ENCODE measurements at regions not wholly inside any gene's neighbourhood (a gene's known extent, or its start where the extent isn't known, plus 50 kb on each side); places are given as distances from the start of the nearest gene placed in this dataset.

DNA sequence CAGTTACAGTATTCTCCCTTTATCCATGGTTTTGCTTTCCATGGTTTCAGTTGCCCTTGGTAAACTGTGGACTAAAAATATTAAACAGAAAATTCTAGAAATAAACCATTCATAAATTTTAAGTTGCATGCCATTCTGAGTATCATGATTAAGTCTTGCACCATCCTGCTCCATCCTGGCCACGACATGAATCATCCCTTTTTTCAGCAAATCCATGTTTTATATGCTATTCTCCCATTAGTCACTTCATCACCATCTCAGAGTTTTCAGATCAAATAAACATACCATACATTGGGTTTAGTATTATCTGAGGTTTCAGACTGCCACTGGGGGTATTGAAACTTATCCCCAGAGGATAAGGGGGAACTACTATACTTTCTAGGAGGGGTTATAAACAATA, 234.4 kb upstream of the ATP10B start (continued):
- TF ChIP-seq, protein P1, sequence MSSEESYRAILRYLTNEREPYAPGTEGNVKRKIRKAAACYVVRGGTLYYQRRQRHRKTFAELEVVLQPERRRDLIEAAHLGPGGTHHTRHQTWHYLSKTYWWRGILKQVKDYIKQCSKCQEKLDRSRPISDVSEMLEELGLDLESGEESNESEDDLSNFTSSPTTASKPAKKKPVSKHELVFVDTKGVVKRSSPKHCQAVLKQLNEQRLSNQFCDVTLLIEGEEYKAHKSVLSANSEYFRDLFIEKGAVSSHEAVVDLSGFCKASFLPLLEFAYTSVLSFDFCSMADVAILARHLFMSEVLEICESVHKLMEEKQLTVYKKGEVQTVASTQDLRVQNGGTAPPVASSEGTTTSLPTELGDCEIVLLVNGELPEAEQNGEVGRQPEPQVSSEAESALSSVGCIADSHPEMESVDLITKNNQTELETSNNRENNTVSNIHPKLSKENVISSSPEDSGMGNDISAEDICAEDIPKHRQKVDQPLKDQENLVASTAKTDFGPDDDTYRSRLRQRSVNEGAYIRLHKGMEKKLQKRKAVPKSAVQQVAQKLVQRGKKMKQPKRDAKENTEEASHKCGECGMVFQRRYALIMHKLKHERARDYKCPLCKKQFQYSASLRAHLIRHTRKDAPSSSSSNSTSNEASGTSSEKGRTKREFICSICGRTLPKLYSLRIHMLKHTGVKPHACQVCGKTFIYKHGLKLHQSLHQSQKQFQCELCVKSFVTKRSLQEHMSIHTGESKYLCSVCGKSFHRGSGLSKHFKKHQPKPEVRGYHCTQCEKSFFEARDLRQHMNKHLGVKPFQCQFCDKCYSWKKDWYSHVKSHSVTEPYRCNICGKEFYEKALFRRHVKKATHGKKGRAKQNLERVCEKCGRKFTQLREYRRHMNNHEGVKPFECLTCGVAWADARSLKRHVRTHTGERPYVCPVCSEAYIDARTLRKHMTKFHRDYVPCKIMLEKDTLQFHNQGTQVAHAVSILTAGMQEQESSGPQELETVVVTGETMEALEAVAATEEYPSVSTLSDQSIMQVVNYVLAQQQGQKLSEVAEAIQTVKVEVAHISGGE (CRISPR knock-in tag; IDR thresholded peaks at IDR 0.05) = no peak
- TF ChIP-seq IRF3 (IDR thresholded peaks at IDR 0.05) = no peak
- no peak for TF ChIP-seq HDGF (IDR thresholded peaks at IDR 0.05)
- no peak for TF ChIP-seq NR2F1 (conservative IDR thresholded peaks at IDR 0.05)
- no peak for TF ChIP-seq BRCA1 (IDR thresholded peaks at IDR 0.05; ENCODE audit: low read depth, low read length)
- TF ChIP-seq BMI1 (IDR thresholded peaks at IDR 0.05; ENCODE audit: borderline replicate concordance) = no peak
- TF ChIP-seq SMAD5 (IDR thresholded peaks at IDR 0.05; ENCODE audit: low read depth) = no peak
- TF ChIP-seq TCF7 (IDR thresholded peaks at IDR 0.05; ENCODE audit: borderline replicate concordance) = no peak
- TF ChIP-seq JUND (IDR thresholded peaks at IDR 0.05; ENCODE audit: low read depth, low read length) = no peak
- TF ChIP-seq KLF5 (IDR thresholded peaks at IDR 0.05; ENCODE audit: partially characterized antibody) = no peak
- TF ChIP-seq ZNF274 (IDR thresholded peaks at IDR 0.05; ENCODE audit: insufficient read depth, insufficient read length) = no peak
- TF ChIP-seq, protein P2, sequence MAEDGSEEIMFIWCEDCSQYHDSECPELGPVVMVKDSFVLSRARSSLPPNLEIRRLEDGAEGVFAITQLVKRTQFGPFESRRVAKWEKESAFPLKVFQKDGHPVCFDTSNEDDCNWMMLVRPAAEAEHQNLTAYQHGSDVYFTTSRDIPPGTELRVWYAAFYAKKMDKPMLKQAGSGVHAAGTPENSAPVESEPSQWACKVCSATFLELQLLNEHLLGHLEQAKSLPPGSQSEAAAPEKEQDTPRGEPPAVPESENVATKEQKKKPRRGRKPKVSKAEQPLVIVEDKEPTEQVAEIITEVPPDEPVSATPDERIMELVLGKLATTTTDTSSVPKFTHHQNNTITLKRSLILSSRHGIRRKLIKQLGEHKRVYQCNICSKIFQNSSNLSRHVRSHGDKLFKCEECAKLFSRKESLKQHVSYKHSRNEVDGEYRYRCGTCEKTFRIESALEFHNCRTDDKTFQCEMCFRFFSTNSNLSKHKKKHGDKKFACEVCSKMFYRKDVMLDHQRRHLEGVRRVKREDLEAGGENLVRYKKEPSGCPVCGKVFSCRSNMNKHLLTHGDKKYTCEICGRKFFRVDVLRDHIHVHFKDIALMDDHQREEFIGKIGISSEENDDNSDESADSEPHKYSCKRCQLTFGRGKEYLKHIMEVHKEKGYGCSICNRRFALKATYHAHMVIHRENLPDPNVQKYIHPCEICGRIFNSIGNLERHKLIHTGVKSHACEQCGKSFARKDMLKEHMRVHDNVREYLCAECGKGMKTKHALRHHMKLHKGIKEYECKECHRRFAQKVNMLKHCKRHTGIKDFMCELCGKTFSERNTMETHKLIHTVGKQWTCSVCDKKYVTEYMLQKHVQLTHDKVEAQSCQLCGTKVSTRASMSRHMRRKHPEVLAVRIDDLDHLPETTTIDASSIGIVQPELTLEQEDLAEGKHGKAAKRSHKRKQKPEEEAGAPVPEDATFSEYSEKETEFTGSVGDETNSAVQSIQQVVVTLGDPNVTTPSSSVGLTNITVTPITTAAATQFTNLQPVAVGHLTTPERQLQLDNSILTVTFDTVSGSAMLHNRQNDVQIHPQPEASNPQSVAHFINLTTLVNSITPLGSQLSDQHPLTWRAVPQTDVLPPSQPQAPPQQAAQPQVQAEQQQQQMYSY (CRISPR knock-in tag; IDR thresholded peaks at IDR 0.05) = no peak
- TF ChIP-seq EED (IDR thresholded peaks at IDR 0.05; ENCODE audit: low read depth) = no peak
- no peak for TF ChIP-seq SREBF1 (IDR thresholded peaks at IDR 0.05; ENCODE audit: low read length)
- TF ChIP-seq MEF2B (IDR thresholded peaks at IDR 0.05; ENCODE audit: partially characterized antibody, poor library complexity, severe bottlenecking) = no peak

Data from GM12878 (cell line).